SKM-1 treated with dmso at 0.1 percent for 144 hours (cell line): ENCODE measurements at regions not wholly inside any gene's neighbourhood (a gene's known extent, or its start where the extent isn't known, plus 50 kb on each side); places are given as distances from the start of the nearest gene placed in this dataset.

Source experiments
- DNase-seq: peaks from one replicate; lab custom pipeline; 2025; ENCODE audit not compliant: unreplicated experiment; lab: John Stamatoyannopoulos, UW

DNA sequence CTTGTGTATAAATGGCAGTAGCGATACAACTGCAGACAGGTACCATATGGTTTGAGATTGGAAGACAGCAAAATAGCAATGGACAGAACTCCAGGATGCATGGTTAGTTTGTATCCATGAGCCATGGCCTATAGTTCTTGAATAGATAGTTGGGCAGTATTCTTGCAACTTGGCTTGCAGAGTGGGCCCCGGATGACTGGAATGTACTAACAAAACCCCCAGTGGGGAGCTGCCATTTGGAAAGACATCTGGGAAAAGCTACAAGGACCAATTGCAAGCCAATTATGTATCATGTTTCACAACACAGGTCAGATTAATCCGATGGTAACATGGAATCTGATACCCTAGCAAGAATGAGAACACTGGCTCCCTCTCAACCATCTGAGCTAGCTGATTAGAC lies 279.6 kb downstream of the RERGL start:
- DNase-seq: no peak

DNA sequence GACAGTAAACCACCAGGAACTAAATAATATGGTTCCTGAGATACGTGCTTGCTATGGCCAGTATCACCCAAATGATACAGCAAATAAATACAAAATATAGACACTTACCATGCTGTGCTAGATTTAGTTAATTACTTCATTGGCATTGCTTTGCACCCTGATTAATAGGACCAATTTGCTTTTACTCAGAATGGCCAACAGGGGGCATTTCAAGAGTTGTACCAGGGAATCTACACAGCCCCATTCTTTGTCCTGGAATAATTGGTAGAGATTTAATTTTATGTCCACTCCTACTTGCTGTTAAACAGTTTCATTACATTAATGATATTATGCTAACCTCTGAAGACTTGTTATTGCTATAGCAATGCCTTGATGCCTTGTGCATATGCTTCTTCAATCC lies 280.8 kb downstream of the RERGL start:
- DNase-seq: no peak

GRCh38 chr12:17802657-17803641 lies 287.0 kb downstream of the RERGL start:
- DNase-seq: no peak

DNA sequence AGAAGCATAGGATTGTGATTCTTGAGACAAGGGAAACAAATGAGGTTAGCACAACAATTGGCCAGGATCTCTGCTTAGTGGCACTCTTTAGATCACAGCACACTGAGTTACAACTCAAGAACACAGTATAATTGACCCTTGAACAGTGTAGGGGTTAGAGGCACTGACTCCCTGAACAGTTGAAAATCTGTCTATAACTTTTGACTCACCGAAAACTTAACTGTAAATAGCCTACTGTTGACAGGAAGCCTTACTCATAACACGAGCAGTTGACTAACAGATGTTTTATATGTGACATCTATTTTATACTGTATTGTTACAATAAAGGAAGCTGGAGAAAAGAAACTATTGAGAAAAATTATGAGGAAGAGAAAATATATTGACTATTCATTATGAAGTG lies 296.1 kb downstream of the RERGL start:
- DNase-seq: no peak

GRCh38 chr12:17778242-17778641 lies 311.8 kb downstream of the RERGL start:
- no peak for DNase-seq

- DNase-seq: no peak
These were observed 326.6 kb downstream of the RERGL start for GRCh38 chr12:17763366-17763765.

DNA sequence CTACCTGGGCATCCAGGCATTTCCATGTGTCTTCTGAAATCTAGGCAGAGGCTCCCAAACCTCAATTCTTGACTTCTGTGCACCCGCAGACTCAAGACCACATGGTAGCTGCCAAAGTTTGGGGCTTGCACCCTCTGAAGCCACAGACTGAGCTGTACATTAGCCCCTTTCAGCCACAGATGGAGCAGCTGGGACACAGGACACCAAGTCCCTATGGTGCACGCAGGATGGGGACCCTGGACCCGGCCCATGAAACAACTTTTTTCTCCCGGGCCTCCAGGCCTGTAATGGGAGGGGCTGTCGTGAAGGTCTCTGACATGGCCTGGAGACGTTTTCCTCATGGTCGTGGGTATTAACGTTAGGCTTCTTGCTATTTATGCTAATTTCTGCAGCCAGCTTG lies 330.0 kb downstream of the RERGL start:
- no peak for DNase-seq
